ENCODE measurements at regions not wholly inside any gene's neighbourhood (a gene's known extent, or its start where the extent isn't known, plus 50 kb on each side); places are given as distances from the start of the nearest gene placed in this dataset.
"Not testable (repeated sequence)": the region's sequence is repeated elsewhere in the genome, so short reads cannot be mapped to it uniquely, and the experiment has no call there.

GRCh38 chr6:4434655-4435054 is 299.3 kb upstream of the ECI2 start:
- no peaks in the 10 kb centered on the region for H3K36me3 ChIP-seq (ENCODE audit: insufficient read depth, low read depth, low read length)
- no peak overlapping the region for H3K4me3 ChIP-seq (ENCODE audit: low read length)
- H3K27ac ChIP-seq (ENCODE audit: low read length), result no peak overlapping the region
- H3K27me3 ChIP-seq (ENCODE audit: insufficient read depth, low read length), result no peaks in the 10 kb centered on the region
- no peak overlapping the region for H3K9ac ChIP-seq (ENCODE audit: low read depth, low read length)
- H3K9me3 ChIP-seq (ENCODE audit: insufficient read depth, low read depth, low read length), result no peaks in the 10 kb centered on the region
- no peaks in the 10 kb centered on the region for H3K4me1 ChIP-seq (ENCODE audit: insufficient read depth, low read length)

- H3K9ac ChIP-seq (ENCODE audit: low read depth, low read length), result no peak overlapping the region
- H3K4me1 ChIP-seq (ENCODE audit: insufficient read depth, low read length), result no peaks in the 10 kb centered on the region
- H3K36me3 ChIP-seq (ENCODE audit: insufficient read depth, low read depth, low read length), result no peaks in the 10 kb centered on the region
- no peak overlapping the region for H3K4me3 ChIP-seq (ENCODE audit: low read length)
- no peaks in the 10 kb centered on the region for H3K9me3 ChIP-seq (ENCODE audit: insufficient read depth, low read depth, low read length)
- H3K27ac ChIP-seq (ENCODE audit: low read length), result no peak overlapping the region
- H3K27me3 ChIP-seq (ENCODE audit: insufficient read depth, low read length), result no peaks in the 10 kb centered on the region
Observed at GRCh38 chr6:4433199-4433598, 297.8 kb upstream of the ECI2 start.

- Histone ChIP-seq H3K9me3 (ENCODE audit: insufficient read depth, low read depth, low read length) (peaks cover 7% of the 10 kb centered on the region; the same call in 1 of the 2 replicates), H3K9ac (ENCODE audit: low read depth, low read length) (no peak overlapping the region), H3K4me3 (ENCODE audit: low read length) (no peak overlapping the region), H3K36me3 (ENCODE audit: insufficient read depth, low read depth, low read length) (no peaks in the 10 kb centered on the region), H3K4me1 (ENCODE audit: insufficient read depth, low read length) (peaks cover 10% of the 10 kb centered on the region; the same call in 1 of the 2 replicates), H3K27me3 (ENCODE audit: insufficient read depth, low read length) (no peaks in the 10 kb centered on the region), H3K27ac (ENCODE audit: low read length) (no peak overlapping the region)
Observed at GRCh38 chr6:4426968-4427367, 291.6 kb upstream of the ECI2 start.

- no peaks in the 10 kb centered on the region for H3K27me3 ChIP-seq (ENCODE audit: insufficient read depth, low read length)
- no peak overlapping the region for H3K9ac ChIP-seq (ENCODE audit: low read depth, low read length)
- no peaks in the 10 kb centered on the region for H3K36me3 ChIP-seq (ENCODE audit: insufficient read depth, low read depth, low read length)
- H3K9me3 ChIP-seq (ENCODE audit: insufficient read depth, low read depth, low read length), result peaks cover 7% of the 10 kb centered on the region; the same call in 1 of the 2 replicates
- H3K4me1 ChIP-seq (ENCODE audit: insufficient read depth, low read length), result peaks cover 4% of the 10 kb centered on the region; the same call in 1 of the 2 replicates
- H3K4me3 ChIP-seq (ENCODE audit: low read length), result no peak overlapping the region
- H3K27ac ChIP-seq (ENCODE audit: low read length), result no peak overlapping the region
Observed at GRCh38 chr6:4421837-4422236, 286.5 kb upstream of the ECI2 start.

- no peak overlapping the region for H3K9ac ChIP-seq (ENCODE audit: low read depth, low read length)
- peaks cover 7% of the 10 kb centered on the region; the same call in 1 of the 2 replicates for H3K9me3 ChIP-seq (ENCODE audit: insufficient read depth, low read depth, low read length)
- no peak overlapping the region for H3K27ac ChIP-seq (ENCODE audit: low read length)
Observed at GRCh38 chr6:4420160-4420865, 284.9 kb upstream of the ECI2 start.

GRCh38 chr6:4415549-4415948 is 280.2 kb upstream of the ECI2 start:
- Histone ChIP-seq H3K9me3 (ENCODE audit: insufficient read depth, low read depth, low read length) (no peaks in the 10 kb centered on the region), H3K36me3 (ENCODE audit: insufficient read depth, low read depth, low read length) (no peaks in the 10 kb centered on the region), H3K4me1 (ENCODE audit: insufficient read depth, low read length) (no peaks in the 10 kb centered on the region), H3K27ac (ENCODE audit: low read length) (no peak overlapping the region), H3K27me3 (ENCODE audit: insufficient read depth, low read length) (no peaks in the 10 kb centered on the region), H3K9ac (ENCODE audit: low read depth, low read length) (no peak overlapping the region), H3K4me3 (ENCODE audit: low read length) (no peak overlapping the region)

More at GRCh38 chr6:4420160-4420865, 284.9 kb upstream of the ECI2 start:
- no peaks in the 10 kb centered on the region for H3K36me3 ChIP-seq (ENCODE audit: insufficient read depth, low read depth, low read length)
- no peaks in the 10 kb centered on the region for H3K27me3 ChIP-seq (ENCODE audit: insufficient read depth, low read length)
- no peaks in the 10 kb centered on the region for H3K4me1 ChIP-seq (ENCODE audit: insufficient read depth, low read length)
- H3K4me3 ChIP-seq (ENCODE audit: low read length), result no peak overlapping the region

- H3K9ac ChIP-seq (ENCODE audit: low read depth, low read length); H3K9me3 ChIP-seq (ENCODE audit: insufficient read depth, low read depth, low read length); H3K36me3 ChIP-seq (ENCODE audit: insufficient read depth, low read depth, low read length); H3K4me1 ChIP-seq (ENCODE audit: insufficient read depth, low read length); H3K4me3 ChIP-seq (ENCODE audit: low read length); H3K27ac ChIP-seq (ENCODE audit: low read length); H3K27me3 ChIP-seq (ENCODE audit: insufficient read depth, low read length): not testable (repeated sequence)
Observed at GRCh38 chr6:4414078-4414477, 278.7 kb upstream of the ECI2 start.

GRCh38 chr6:4413073-4413472 is 277.7 kb upstream of the ECI2 start:
- Histone ChIP-seq H3K36me3 (ENCODE audit: insufficient read depth, low read depth, low read length) (no peaks in the 10 kb centered on the region), H3K27ac (ENCODE audit: low read length) (no peak overlapping the region), H3K27me3 (ENCODE audit: insufficient read depth, low read length) (no peaks in the 10 kb centered on the region), H3K9me3 (ENCODE audit: insufficient read depth, low read depth, low read length) (no peaks in the 10 kb centered on the region), H3K4me3 (ENCODE audit: low read length) (no peak overlapping the region), H3K9ac (ENCODE audit: low read depth, low read length) (no peak overlapping the region), H3K4me1 (ENCODE audit: insufficient read depth, low read length) (no peaks in the 10 kb centered on the region)

- H3K4me1 ChIP-seq (ENCODE audit: insufficient read depth, low read length), result no peaks in the 10 kb centered on the region
- no peaks in the 10 kb centered on the region for H3K9me3 ChIP-seq (ENCODE audit: insufficient read depth, low read depth, low read length)
- H3K27ac ChIP-seq (ENCODE audit: low read length), result no peak overlapping the region
- no peak overlapping the region for H3K4me3 ChIP-seq (ENCODE audit: low read length)
- H3K9ac ChIP-seq (ENCODE audit: low read depth, low read length), result no peak overlapping the region
- no peaks in the 10 kb centered on the region for H3K36me3 ChIP-seq (ENCODE audit: insufficient read depth, low read depth, low read length)
- no peaks in the 10 kb centered on the region for H3K27me3 ChIP-seq (ENCODE audit: insufficient read depth, low read length)
Observed at GRCh38 chr6:4412488-4412887, 277.1 kb upstream of the ECI2 start.

- Histone ChIP-seq H3K9me3 (ENCODE audit: insufficient read depth, low read depth, low read length) (no peaks in the 10 kb centered on the region), H3K4me1 (ENCODE audit: insufficient read depth, low read length) (no peaks in the 10 kb centered on the region), H3K9ac (ENCODE audit: low read depth, low read length) (no peak overlapping the region), H3K27ac (ENCODE audit: low read length) (no peak overlapping the region), H3K4me3 (ENCODE audit: low read length) (no peak overlapping the region), H3K27me3 (ENCODE audit: insufficient read depth, low read length) (no peaks in the 10 kb centered on the region), H3K36me3 (ENCODE audit: insufficient read depth, low read depth, low read length) (no peaks in the 10 kb centered on the region)
Observed at GRCh38 chr6:4412077-4412476, 276.7 kb upstream of the ECI2 start.

- H3K4me3 ChIP-seq (ENCODE audit: low read length); H3K4me1 ChIP-seq (ENCODE audit: insufficient read depth, low read length); H3K9me3 ChIP-seq (ENCODE audit: insufficient read depth, low read depth, low read length); H3K27ac ChIP-seq (ENCODE audit: low read length); H3K27me3 ChIP-seq (ENCODE audit: insufficient read depth, low read length); H3K36me3 ChIP-seq (ENCODE audit: insufficient read depth, low read depth, low read length); H3K9ac ChIP-seq (ENCODE audit: low read depth, low read length): not testable (repeated sequence)
Observed at GRCh38 chr6:4407710-4408109, 272.3 kb upstream of the ECI2 start.

GRCh38 chr6:4405621-4406212 is 270.3 kb upstream of the ECI2 start:
- no peak overlapping the region for H3K9ac ChIP-seq (ENCODE audit: low read depth, low read length)
- H3K27ac ChIP-seq (ENCODE audit: low read length), result no peak overlapping the region
- H3K4me1 ChIP-seq (ENCODE audit: insufficient read depth, low read length), result no peaks in the 10 kb centered on the region
- no peaks in the 10 kb centered on the region for H3K36me3 ChIP-seq (ENCODE audit: insufficient read depth, low read depth, low read length)
- no peaks in the 10 kb centered on the region; the same call in 1 of the 2 replicates for H3K9me3 ChIP-seq (ENCODE audit: insufficient read depth, low read depth, low read length)
- H3K4me3 ChIP-seq (ENCODE audit: low read length), result no peak overlapping the region
- no peaks in the 10 kb centered on the region for H3K27me3 ChIP-seq (ENCODE audit: insufficient read depth, low read length)

Data from iPS-20b (cell line).